ENCODE measurements at regions not wholly inside any gene's neighbourhood (a gene's known extent, or its start where the extent isn't known, plus 50 kb on each side); places are given as distances from the start of the nearest gene placed in this dataset.

- DNase-seq (ENCODE audit: low read depth), result no peak
- no peak for TF ChIP-seq CTCF (IDR thresholded peaks at IDR 0.05; ENCODE audit: control insufficient read depth, insufficient read depth, low read depth, low read length, missing control alignments)
- no peak overlapping the region for H3K4me3 ChIP-seq (ENCODE audit: control insufficient read depth, low read depth, low read length)
Measured at GRCh38 chr14:82511399-82511798, 977.7 kb upstream of the SEL1L start.

GRCh38 chr14:82520765-82521164 is 987.1 kb upstream of the SEL1L start:
- no peak for TF ChIP-seq CTCF (IDR thresholded peaks at IDR 0.05; ENCODE audit: control insufficient read depth, insufficient read depth, low read depth, low read length, missing control alignments)
- H3K4me3 ChIP-seq (ENCODE audit: control insufficient read depth, low read depth, low read length), result no peak overlapping the region
- DNase-seq (ENCODE audit: low read depth), result no peak

- no peak for TF ChIP-seq CTCF (IDR thresholded peaks at IDR 0.05; ENCODE audit: control insufficient read depth, insufficient read depth, low read depth, low read length, missing control alignments)
- no peak for DNase-seq (ENCODE audit: low read depth)
- no peak overlapping the region for H3K4me3 ChIP-seq (ENCODE audit: control insufficient read depth, low read depth, low read length)
Measured at GRCh38 chr14:82521191-82521590, 987.5 kb upstream of the SEL1L start.

GRCh38 chr14:82528016-82528415 is 994.4 kb upstream of the SEL1L start:
- no peak for TF ChIP-seq CTCF (IDR thresholded peaks at IDR 0.05; ENCODE audit: control insufficient read depth, insufficient read depth, low read depth, low read length, missing control alignments)
- no peak for DNase-seq (ENCODE audit: low read depth)
- no peak overlapping the region for H3K4me3 ChIP-seq (ENCODE audit: control insufficient read depth, low read depth, low read length)

GRCh38 chr14:82533351-82533750 is 999.7 kb upstream of the SEL1L start:
- TF ChIP-seq CTCF (IDR thresholded peaks at IDR 0.05; ENCODE audit: control insufficient read depth, insufficient read depth, low read depth, low read length, missing control alignments), result no peak
- no peak for DNase-seq (ENCODE audit: low read depth)
- H3K4me3 ChIP-seq (ENCODE audit: control insufficient read depth, low read depth, low read length), result no peak overlapping the region

- no peak overlapping the region for H3K4me3 ChIP-seq (ENCODE audit: control insufficient read depth, low read depth, low read length)
- DNase-seq (ENCODE audit: low read depth), result no peak
- TF ChIP-seq CTCF (IDR thresholded peaks at IDR 0.05; ENCODE audit: control insufficient read depth, insufficient read depth, low read depth, low read length, missing control alignments), result no peak
Measured at GRCh38 chr14:82536566-82536965, 1002.9 kb upstream of the SEL1L start.

- no peak overlapping the region for H3K4me3 ChIP-seq (ENCODE audit: control insufficient read depth, low read depth, low read length)
- no peak for DNase-seq (ENCODE audit: low read depth)
- no peak for TF ChIP-seq CTCF (IDR thresholded peaks at IDR 0.05; ENCODE audit: control insufficient read depth, insufficient read depth, low read depth, low read length, missing control alignments)
Measured at GRCh38 chr14:82537831-82538230, 1004.2 kb upstream of the SEL1L start.
